GM23338 (cell line): ENCODE measurements at regions not wholly inside any gene's neighbourhood (a gene's known extent, or its start where the extent isn't known, plus 50 kb on each side); places are given as distances from the start of the nearest gene placed in this dataset.

Experiments used
- ATAC-seq: fragments of 200-7000 bp; cut with Tn5 transposase; 3 replicates; pipeline ENCODE4 v1.9.1; 2020
- DNase-seq: peaks from one replicate; pipeline ENCODE4 v3.0.0-alpha.2; 2015; ENCODE audit warnings: low spot score
- H2AFZ ChIP-seq: fragments of 200-600 bp; sonication (generic); 2 replicates; pipeline ENCODE4 v1.8.0; 2016; ENCODE audit warnings: antibody characterized with exemption, mild to moderate bottlenecking, moderate library complexity
- H3F3A ChIP-seq: fragments of 200-600 bp; sonication (generic); replicated peaks from 2 replicates; pipeline ENCODE4 v1.8.0; 2017; ENCODE audit warnings: antibody characterized with exemption, mixed run types, low read depth
- H3K27ac ChIP-seq: fragments of 200-600 bp; sonication (generic); 2 replicates; pipeline ENCODE4 v1.6.1; 2016; ENCODE audit warnings: low read depth
- H3K27me3 ChIP-seq: fragments of 200-600 bp; sonication (generic); 2 replicates; pipeline ENCODE4 v1.8.0; 2016; ENCODE audit warnings: mild to moderate bottlenecking, mixed run types, moderate library complexity; ENCODE audit not compliant: insufficient read depth
- H3K36me3 ChIP-seq: fragments of 200-600 bp; sonication (generic); 2 replicates; pipeline ENCODE4 v1.8.0; 2016; ENCODE audit warnings: mild to moderate bottlenecking; ENCODE audit not compliant: insufficient read depth
- H3K4me1 ChIP-seq: fragments of 200-600 bp; sonication (generic); 2 replicates; pipeline ENCODE4 v1.8.0; 2016; ENCODE audit warnings: mild to moderate bottlenecking, moderate library complexity; ENCODE audit not compliant: insufficient read depth
- H3K4me2 ChIP-seq: fragments of 200-600 bp; sonication (generic); 2 replicates; pipeline ENCODE4 v1.7.1; 2017; ENCODE audit warnings: mixed run types
- H3K4me3 ChIP-seq: fragments of 200-600 bp; sonication (generic); 2 replicates; pipeline ENCODE4 v1.6.1; 2016; ENCODE audit warnings: mixed run types
- H3K79me2 ChIP-seq: fragments of 200-600 bp; sonication (generic); replicated peaks from 2 replicates; pipeline ENCODE4 v1.8.0; 2017; ENCODE audit warnings: mild to moderate bottlenecking; ENCODE audit not compliant: insufficient read depth
- H3K9me2 ChIP-seq: fragments of 200-600 bp; sonication (generic); 2 replicates; pipeline ENCODE4 v1.8.0; 2017; ENCODE audit not compliant: insufficient read depth
- H4K20me1 ChIP-seq: fragments of 200-600 bp; sonication (generic); replicated peaks from 2 replicates; pipeline ENCODE4 v1.8.0; 2017; ENCODE audit warnings: mild to moderate bottlenecking; ENCODE audit not compliant: insufficient read depth
- H3K27ac Mint-ChIP-seq: 2 replicates; pipeline ENCODE4 v1.8.0; 2020; ENCODE audit warnings: inconsistent platforms, mild to moderate bottlenecking, moderate library complexity, mixed read lengths
- H3K27me3 Mint-ChIP-seq: 3 replicates; pipeline ENCODE4 v1.8.0; 2022; ENCODE audit warnings: low read depth, mild to moderate bottlenecking, moderate library complexity, mixed read lengths, inconsistent platforms; ENCODE audit not compliant: insufficient read depth, poor library complexity
- H3K36me3 Mint-ChIP-seq: 3 replicates; pipeline ENCODE4 v1.8.0; 2021; ENCODE audit warnings: low read depth, mild to moderate bottlenecking, inconsistent platforms, moderate library complexity, mixed read lengths
- H3K4me1 Mint-ChIP-seq: 3 replicates; pipeline ENCODE4 v1.8.0; 2020; ENCODE audit warnings: mild to moderate bottlenecking, inconsistent platforms, mixed read lengths
- H3K4me3 Mint-ChIP-seq: 3 replicates; pipeline ENCODE4 v1.8.0; 2021; ENCODE audit warnings: moderate library complexity, mild to moderate bottlenecking, inconsistent platforms, mixed read lengths
- H3K9me3 Mint-ChIP-seq: 3 replicates; pipeline ENCODE4 v1.8.0; 2020; ENCODE audit warnings: moderate library complexity, mild to moderate bottlenecking, inconsistent platforms, mixed read lengths
- CREB1 ChIP-seq: fragments of 250-450 bp; sonication (Bioruptor Pico); IDR thresholded peaks from 2 replicates; pipeline ENCODE4 v1.5.0; 2020; ENCODE audit warnings: low read depth, mild to moderate bottlenecking, moderate library complexity
- ETS1 ChIP-seq: IDR thresholded peaks from 2 replicates; pipeline ENCODE4 v1.6.1; 2016; ENCODE audit warnings: antibody characterized with exemption
- EZH2 ChIP-seq: fragments of 200-600 bp; sonication (generic); IDR thresholded peaks from one replicate; pipeline ENCODE4 v1.8.0; 2017; ENCODE audit warnings: antibody characterized with exemption, mild to moderate bottlenecking, low read depth; ENCODE audit not compliant: unreplicated experiment
- EZH2phosphoT487 ChIP-seq: fragments of 200-600 bp; sonication (generic); IDR thresholded peaks from one replicate; pipeline ENCODE4 v1.8.1; 2018; ENCODE audit warnings: antibody characterized with exemption; ENCODE audit not compliant: unreplicated experiment
- JUNB ChIP-seq: IDR thresholded peaks from one replicate; pipeline ENCODE4 v1.6.1; 2016; ENCODE audit warnings: antibody characterized with exemption; ENCODE audit not compliant: unreplicated experiment
- NANOG ChIP-seq: IDR thresholded peaks from 2 replicates; pipeline ENCODE4 v1.6.1; 2016; ENCODE audit warnings: antibody characterized with exemption, borderline replicate concordance
- POLR2AphosphoS5 ChIP-seq: IDR thresholded peaks from 2 replicates; pipeline ENCODE4 v1.6.1; 2016; ENCODE audit warnings: antibody characterized with exemption, low read depth
- REST ChIP-seq: IDR thresholded peaks from one replicate; pipeline ENCODE4 v1.6.1; 2018; ENCODE audit warnings: antibody characterized with exemption; ENCODE audit not compliant: unreplicated experiment
- STAT1 ChIP-seq: IDR thresholded peaks from one replicate; pipeline ENCODE4 v1.6.1; 2016; ENCODE audit warnings: antibody characterized with exemption; ENCODE audit not compliant: unreplicated experiment
- ZNF114 ChIP-seq: fragments of 250-450 bp; sonication (Bioruptor Pico); IDR thresholded peaks from 2 replicates; pipeline ENCODE4 v1.5.0; 2020; ENCODE audit warnings: mild to moderate bottlenecking, moderate library complexity
- ZNF331 ChIP-seq: fragments of 250-450 bp; sonication (Bioruptor Pico); IDR thresholded peaks from 2 replicates; pipeline ENCODE4 v1.5.0; 2020; ENCODE audit warnings: low read depth, mild to moderate bottlenecking, moderate library complexity
- TF ChIP-seq, protein P1 (sequence below): fragments of 250-450 bp; sonication (Bioruptor Pico); IDR thresholded peaks from 2 replicates; pipeline ENCODE4 v1.5.0; 2020; ENCODE audit warnings: mild to moderate bottlenecking, moderate library complexity
- TF ChIP-seq, protein P2 (sequence below), 2 experiments: fragments of 200-600 bp in 1 of 2; sonication (generic) in 1 of 2; conservative IDR thresholded peaks; 2 replicates each; pipeline versions ENCODE4 v1.5.1 to v1.6.1; 2016 to 2017; ENCODE audit warnings: antibody characterized with exemption in 2 of 2, low read depth in 2 of 2, mild to moderate bottlenecking in 2 of 2, moderate library complexity in 1 of 2

DNA sequence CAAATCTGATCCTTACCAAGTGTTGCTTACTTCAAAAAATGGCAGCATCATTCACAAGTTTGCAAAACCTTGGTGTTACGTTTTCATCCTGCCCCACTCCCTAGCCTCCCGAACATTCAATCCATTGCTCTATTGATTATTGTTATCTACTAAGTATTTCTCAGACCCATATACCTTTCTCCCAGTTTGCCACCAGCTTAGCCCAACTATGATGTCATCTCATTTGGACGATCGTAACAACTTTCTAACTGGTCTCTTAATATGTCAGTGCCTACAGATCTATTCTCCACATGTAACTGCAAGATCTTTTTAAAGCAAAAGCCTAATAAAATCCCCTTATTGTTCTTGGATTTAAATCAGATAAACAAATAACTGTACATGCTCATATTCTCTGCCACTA is 497.1 kb upstream of the EDIL3 start:
- Histone ChIP-seq H3K27ac (no peak overlapping the region), H3K4me3 (no peak overlapping the region), H3K9me2 (no peaks in the 10 kb centered on the region), H3F3A (no peaks in the 10 kb centered on the region), H3K79me2 (no peaks in the 10 kb centered on the region), H3K4me1 (no peaks in the 10 kb centered on the region), H2AFZ (no peak overlapping the region), H3K27me3 (no peaks in the 10 kb centered on the region), H3K4me2 (no peak overlapping the region), H3K36me3 (no peaks in the 10 kb centered on the region), H4K20me1 (no peaks in the 10 kb centered on the region)
- Mint-ChIP-seq H3K4me1 (peaks cover 3% of the 10 kb centered on the region; the same call in 2 of the 3 replicates), H3K27me3 (no peaks in the 10 kb centered on the region), H3K36me3 (no peaks in the 10 kb centered on the region), H3K4me3 (no peak overlapping the region), H3K9me3 (no peaks in the 10 kb centered on the region), H3K27ac (no peak overlapping the region)
- DNase-seq (no peak), ATAC-seq (no peak)
- no peak for TF ChIP-seq POLR2AphosphoS5
- TF ChIP-seq, protein P1, sequence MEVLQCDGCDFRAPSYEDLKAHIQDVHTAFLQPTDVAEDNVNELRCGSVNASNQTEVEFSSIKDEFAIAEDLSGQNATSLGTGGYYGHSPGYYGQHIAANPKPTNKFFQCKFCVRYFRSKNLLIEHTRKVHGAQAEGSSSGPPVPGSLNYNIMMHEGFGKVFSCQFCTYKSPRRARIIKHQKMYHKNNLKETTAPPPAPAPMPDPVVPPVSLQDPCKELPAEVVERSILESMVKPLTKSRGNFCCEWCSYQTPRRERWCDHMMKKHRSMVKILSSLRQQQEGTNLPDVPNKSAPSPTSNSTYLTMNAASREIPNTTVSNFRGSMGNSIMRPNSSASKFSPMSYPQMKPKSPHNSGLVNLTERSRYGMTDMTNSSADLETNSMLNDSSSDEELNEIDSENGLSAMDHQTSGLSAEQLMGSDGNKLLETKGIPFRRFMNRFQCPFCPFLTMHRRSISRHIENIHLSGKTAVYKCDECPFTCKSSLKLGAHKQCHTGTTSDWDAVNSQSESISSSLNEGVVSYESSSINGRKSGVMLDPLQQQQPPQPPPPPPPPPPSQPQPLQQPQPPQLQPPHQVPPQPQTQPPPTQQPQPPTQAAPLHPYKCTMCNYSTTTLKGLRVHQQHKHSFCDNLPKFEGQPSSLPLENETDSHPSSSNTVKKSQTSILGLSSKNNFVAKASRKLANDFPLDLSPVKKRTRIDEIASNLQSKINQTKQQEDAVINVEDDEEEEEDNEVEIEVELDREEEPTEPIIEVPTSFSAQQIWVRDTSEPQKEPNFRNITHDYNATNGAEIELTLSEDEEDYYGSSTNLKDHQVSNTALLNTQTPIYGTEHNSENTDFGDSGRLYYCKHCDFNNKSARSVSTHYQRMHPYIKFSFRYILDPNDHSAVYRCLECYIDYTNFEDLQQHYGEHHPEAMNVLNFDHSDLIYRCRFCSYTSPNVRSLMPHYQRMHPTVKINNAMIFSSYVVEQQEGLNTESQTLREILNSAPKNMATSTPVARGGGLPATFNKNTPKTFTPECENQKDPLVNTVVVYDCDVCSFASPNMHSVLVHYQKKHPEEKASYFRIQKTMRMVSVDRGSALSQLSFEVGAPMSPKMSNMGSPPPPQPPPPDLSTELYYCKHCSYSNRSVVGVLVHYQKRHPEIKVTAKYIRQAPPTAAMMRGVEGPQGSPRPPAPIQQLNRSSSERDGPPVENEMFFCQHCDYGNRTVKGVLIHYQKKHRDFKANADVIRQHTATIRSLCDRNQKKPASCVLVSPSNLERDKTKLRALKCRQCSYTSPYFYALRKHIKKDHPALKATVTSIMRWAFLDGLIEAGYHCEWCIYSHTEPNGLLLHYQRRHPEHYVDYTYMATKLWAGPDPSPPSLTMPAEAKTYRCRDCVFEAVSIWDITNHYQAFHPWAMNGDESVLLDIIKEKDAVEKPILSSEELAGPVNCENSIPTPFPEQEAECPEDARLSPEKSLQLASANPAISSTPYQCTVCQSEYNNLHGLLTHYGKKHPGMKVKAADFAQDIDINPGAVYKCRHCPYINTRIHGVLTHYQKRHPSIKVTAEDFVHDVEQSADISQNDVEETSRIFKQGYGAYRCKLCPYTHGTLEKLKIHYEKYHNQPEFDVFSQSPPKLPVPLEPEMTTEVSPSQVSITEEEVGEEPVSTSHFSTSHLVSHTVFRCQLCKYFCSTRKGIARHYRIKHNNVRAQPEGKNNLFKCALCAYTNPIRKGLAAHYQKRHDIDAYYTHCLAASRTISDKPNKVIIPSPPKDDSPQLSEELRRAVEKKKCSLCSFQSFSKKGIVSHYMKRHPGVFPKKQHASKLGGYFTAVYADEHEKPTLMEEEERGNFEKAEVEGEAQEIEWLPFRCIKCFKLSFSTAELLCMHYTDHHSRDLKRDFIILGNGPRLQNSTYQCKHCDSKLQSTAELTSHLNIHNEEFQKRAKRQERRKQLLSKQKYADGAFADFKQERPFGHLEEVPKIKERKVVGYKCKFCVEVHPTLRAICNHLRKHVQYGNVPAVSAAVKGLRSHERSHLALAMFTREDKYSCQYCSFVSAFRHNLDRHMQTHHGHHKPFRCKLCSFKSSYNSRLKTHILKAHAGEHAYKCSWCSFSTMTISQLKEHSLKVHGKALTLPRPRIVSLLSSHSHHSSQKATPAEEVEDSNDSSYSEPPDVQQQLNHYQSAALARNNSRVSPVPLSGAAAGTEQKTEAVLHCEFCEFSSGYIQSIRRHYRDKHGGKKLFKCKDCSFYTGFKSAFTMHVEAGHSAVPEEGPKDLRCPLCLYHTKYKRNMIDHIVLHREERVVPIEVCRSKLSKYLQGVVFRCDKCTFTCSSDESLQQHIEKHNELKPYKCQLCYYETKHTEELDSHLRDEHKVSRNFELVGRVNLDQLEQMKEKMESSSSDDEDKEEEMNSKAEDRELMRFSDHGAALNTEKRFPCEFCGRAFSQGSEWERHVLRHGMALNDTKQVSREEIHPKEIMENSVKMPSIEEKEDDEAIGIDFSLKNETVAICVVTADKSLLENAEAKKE (CRISPR knock-in tag): no peak
- TF ChIP-seq, protein P2, sequence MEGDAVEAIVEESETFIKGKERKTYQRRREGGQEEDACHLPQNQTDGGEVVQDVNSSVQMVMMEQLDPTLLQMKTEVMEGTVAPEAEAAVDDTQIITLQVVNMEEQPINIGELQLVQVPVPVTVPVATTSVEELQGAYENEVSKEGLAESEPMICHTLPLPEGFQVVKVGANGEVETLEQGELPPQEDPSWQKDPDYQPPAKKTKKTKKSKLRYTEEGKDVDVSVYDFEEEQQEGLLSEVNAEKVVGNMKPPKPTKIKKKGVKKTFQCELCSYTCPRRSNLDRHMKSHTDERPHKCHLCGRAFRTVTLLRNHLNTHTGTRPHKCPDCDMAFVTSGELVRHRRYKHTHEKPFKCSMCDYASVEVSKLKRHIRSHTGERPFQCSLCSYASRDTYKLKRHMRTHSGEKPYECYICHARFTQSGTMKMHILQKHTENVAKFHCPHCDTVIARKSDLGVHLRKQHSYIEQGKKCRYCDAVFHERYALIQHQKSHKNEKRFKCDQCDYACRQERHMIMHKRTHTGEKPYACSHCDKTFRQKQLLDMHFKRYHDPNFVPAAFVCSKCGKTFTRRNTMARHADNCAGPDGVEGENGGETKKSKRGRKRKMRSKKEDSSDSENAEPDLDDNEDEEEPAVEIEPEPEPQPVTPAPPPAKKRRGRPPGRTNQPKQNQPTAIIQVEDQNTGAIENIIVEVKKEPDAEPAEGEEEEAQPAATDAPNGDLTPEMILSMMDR (conservative IDR thresholded peaks at IDR 0.05; ENCODE audit: low read depth in 2 of 2): no peak
- no peak for TF ChIP-seq ETS1
- TF ChIP-seq NANOG: no peak
- TF ChIP-seq JUNB: no peak
- no peak for TF ChIP-seq ZNF114 (CRISPR knock-in tag)
- no peak for TF ChIP-seq ZNF331 (CRISPR knock-in tag)
- no peak for TF ChIP-seq STAT1
- TF ChIP-seq REST: no peak
- no peak for TF ChIP-seq CREB1 (CRISPR knock-in tag)
- TF ChIP-seq EZH2phosphoT487: no peak
- no peak for TF ChIP-seq EZH2
